GM23248 (cell line): ENCODE measurements at regions not wholly inside any gene's neighbourhood (a gene's known extent, or its start where the extent isn't known, plus 50 kb on each side); places are given as distances from the start of the nearest gene placed in this dataset.

ENCODE experiments used
- EZH2 ChIP-seq: fragments of 200-600 bp; sonication (generic); IDR thresholded peaks from 2 replicates; pipeline ENCODE4 v1.6.1; 2018; ENCODE audit warnings: antibody characterized with exemption, mild to moderate bottlenecking; ENCODE audit not compliant: insufficient read depth, poor library complexity, severe bottlenecking
- EZH2phosphoT487 ChIP-seq: fragments of 200-600 bp; sonication (generic); IDR thresholded peaks from 2 replicates; pipeline ENCODE4 v1.6.1; 2018; ENCODE audit warnings: antibody characterized with exemption, moderate library complexity, mild to moderate bottlenecking, low read depth; ENCODE audit not compliant: insufficient read depth

DNA sequence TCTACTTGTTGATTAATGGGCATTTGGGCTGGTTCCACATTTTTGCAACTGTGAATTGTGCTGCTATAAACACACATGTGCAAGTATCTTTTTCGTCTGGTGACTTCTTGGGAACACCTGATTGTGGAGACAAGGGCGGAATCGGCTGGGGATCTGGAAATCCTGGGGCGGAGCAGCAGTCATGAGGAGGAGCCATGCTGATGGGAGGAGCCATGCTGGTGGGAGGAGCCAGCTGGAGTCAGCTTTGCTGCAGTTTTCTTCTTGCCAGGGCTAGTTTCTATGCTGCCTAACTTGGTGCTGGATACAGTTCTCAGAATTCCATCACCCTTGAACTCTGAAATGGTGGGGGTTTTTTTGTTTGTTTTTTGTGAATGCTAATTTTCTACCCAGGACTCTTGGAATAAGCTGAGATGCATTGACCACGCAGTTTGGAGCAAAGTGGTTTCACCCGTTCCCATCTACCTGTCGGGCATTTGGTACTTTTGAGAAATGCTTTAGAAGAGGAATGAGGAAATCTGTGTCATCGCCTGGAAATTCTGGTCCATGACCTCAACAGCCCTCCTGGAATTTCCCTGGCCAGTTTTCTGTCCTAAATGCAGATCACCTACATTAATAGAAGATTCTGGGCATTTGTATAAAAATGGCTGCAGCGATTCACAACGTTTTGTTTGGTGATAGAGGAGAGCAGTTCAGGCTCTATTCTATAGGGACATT lies 217.4 kb upstream of the ZFHX3 start:
- no peak for TF ChIP-seq EZH2
- no peak for TF ChIP-seq EZH2phosphoT487
